Activated T-helper 1 cell treated with anti-CD3 and anti-CD28 coated beads, Interleukin-12 subunit alpha, Interleukin-12 subunit beta, Interleukin-2, Interleukin-4 antibody, amounts not matched to agents 30 ng/mL and 10 ng/mL and 1 ng/mL, durations not matched to agents 14 hours and 24 hours and 36 hours (primary cell): ENCODE measurements at regions not wholly inside any gene's neighbourhood (a gene's known extent, or its start where the extent isn't known, plus 50 kb on each side); places are given as distances from the start of the nearest gene placed in this dataset.
"Not testable (repeated sequence)": the region's sequence is repeated elsewhere in the genome, so short reads cannot be mapped to it uniquely, and the experiment has no call there.

Source experiments
- DNase-seq: peaks from one replicate; pipeline ENCODE4 v3.0.0; 2021; ENCODE audit warnings: low spot score
- H3K27ac Mint-ChIP-seq: one replicate; pipeline ENCODE4 v1.8.0; 2021; ENCODE audit warnings: mild to moderate bottlenecking, mixed read lengths
- H3K27me3 Mint-ChIP-seq: one replicate; pipeline ENCODE4 v1.8.0; 2022; ENCODE audit warnings: mild to moderate bottlenecking, moderate library complexity, mixed read lengths; ENCODE audit not compliant: insufficient read depth
- H3K36me3 Mint-ChIP-seq: one replicate; pipeline ENCODE4 v1.8.0; 2021; ENCODE audit warnings: low read depth, mixed read lengths
- H3K4me1 Mint-ChIP-seq: one replicate; pipeline ENCODE4 v1.8.0; 2021; ENCODE audit warnings: low read depth, mixed read lengths
- H3K4me3 Mint-ChIP-seq: one replicate; pipeline ENCODE4 v1.8.0; 2021; ENCODE audit warnings: mild to moderate bottlenecking, moderate library complexity, mixed read lengths
- H3K9me3 Mint-ChIP-seq: one replicate; pipeline ENCODE4 v1.8.0; 2021; ENCODE audit warnings: mixed read lengths
- intact Hi-C: fragments of 100-400 bp; cut with micrococcal nuclease; formaldehyde crosslinking; loops from one replicate; pipeline ENCODE4 v1.15.1; 2024

- DNase-seq, H3K36me3 Mint-ChIP-seq, H3K27me3 Mint-ChIP-seq, H3K4me1 Mint-ChIP-seq, H3K9me3 Mint-ChIP-seq, H3K27ac Mint-ChIP-seq, H3K4me3 Mint-ChIP-seq: not testable (repeated sequence)
- intact Hi-C loops = loop anchor here (2.0 to 10.0 kb wide), 2 partner anchors 70 to 136 kb away; no protein-coding TSS in a partner anchor
Measured at GRCh38 chr6:167219079-167219478, 61.3 kb upstream of the GPR31 start.

- DNase-seq = no peak
- Mint-ChIP-seq H3K36me3 (no peaks in the 10 kb centered on the region), H3K4me1 (no peaks in the 10 kb centered on the region), H3K9me3 (no peaks in the 10 kb centered on the region), H3K27me3 (peaks cover 8% of the 10 kb centered on the region), H3K27ac (no peak overlapping the region), H3K4me3 (no peak overlapping the region)
- intact Hi-C loops = loop anchor here (2.0 to 10.0 kb wide), 2 partner anchors 69 to 135 kb away; no protein-coding TSS in a partner anchor
Measured at GRCh38 chr6:167219967-167220512, 62.3 kb upstream of the GPR31 start.

- Mint-ChIP-seq H3K4me1 (no peaks in the 10 kb centered on the region), H3K9me3 (no peaks in the 10 kb centered on the region), H3K4me3 (no peak overlapping the region), H3K27ac (no peak overlapping the region), H3K27me3 (peaks cover 8% of the 10 kb centered on the region), H3K36me3 (no peaks in the 10 kb centered on the region)
- intact Hi-C loops = no loop called here
- DNase-seq = no peak
Measured at GRCh38 chr6:167221400-167222201, 63.8 kb upstream of the GPR31 start.

- H3K36me3 Mint-ChIP-seq, intact Hi-C loops: not testable (repeated sequence)
Measured at GRCh38 chr6:167225566-167226382, 65.3 kb upstream of the UNC93A start.

DNA sequence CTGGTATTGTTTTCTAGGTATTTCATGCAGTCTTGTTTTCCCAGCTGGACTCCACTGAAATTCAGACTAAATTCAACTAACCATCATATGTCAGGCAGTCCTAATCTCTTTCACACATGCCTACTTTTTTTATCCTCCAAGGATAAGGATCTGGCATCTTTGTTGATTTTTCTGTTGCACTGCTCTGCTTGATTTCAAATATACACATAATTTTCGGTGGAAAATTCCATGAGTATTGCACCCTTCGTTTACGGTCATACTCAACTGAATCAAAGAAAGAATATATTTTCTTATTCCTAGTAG, 64.8 kb upstream of the UNC93A start:
- Mint-ChIP-seq H3K27me3 (peaks cover 27% of the 10 kb centered on the region), H3K9me3 (no peaks in the 10 kb centered on the region), H3K36me3 (no peaks in the 10 kb centered on the region), H3K27ac (no peak overlapping the region), H3K4me3 (no peak overlapping the region), H3K4me1 (no peaks in the 10 kb centered on the region)
- no peak for DNase-seq
- intact Hi-C loops = no loop called here

More at GRCh38 chr6:167225566-167226382, 65.3 kb upstream of the UNC93A start:
- H3K27ac Mint-ChIP-seq, H3K4me1 Mint-ChIP-seq, DNase-seq, H3K9me3 Mint-ChIP-seq, H3K4me3 Mint-ChIP-seq: not testable (repeated sequence)
- H3K27me3 Mint-ChIP-seq = peaks cover 27% of the 10 kb centered on the region

GRCh38 chr6:167226791-167227190, 64.3 kb upstream of the UNC93A start:
- H3K27ac Mint-ChIP-seq = no peak overlapping the region
- H3K4me3 Mint-ChIP-seq = no peak overlapping the region
- H3K36me3 Mint-ChIP-seq = no peaks in the 10 kb centered on the region
- no peak for DNase-seq
- peaks cover 27% of the 10 kb centered on the region for H3K27me3 Mint-ChIP-seq
- no peaks in the 10 kb centered on the region for H3K9me3 Mint-ChIP-seq
- intact Hi-C loops = no loop called here
- no peaks in the 10 kb centered on the region for H3K4me1 Mint-ChIP-seq

DNA sequence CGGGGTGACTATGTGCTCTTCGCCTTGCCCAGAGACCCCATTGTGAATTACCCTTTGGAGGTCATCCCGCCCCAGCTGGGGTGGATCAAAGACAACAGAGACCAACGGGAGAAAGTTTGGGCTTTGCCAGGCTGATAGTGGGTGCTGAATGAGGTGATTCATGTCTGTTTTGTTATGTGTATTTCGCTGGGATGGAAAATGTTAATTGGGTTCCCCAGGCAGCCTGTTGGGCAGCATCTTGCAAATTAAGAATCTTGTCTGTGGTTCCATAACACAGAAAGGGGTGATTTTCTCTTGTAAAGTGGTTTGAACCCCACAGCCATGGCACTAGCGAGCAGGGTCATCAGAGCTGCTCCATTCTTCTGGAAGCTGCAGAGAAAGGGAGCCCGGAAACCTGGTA, 63.1 kb upstream of the UNC93A start:
- no peaks in the 10 kb centered on the region for H3K36me3 Mint-ChIP-seq
- intact Hi-C loops = no loop called here
- H3K4me1 Mint-ChIP-seq = no peaks in the 10 kb centered on the region
- no peak for DNase-seq
- H3K27me3 Mint-ChIP-seq = peaks cover 26% of the 10 kb centered on the region
- H3K4me3 Mint-ChIP-seq = no peak overlapping the region
- H3K27ac Mint-ChIP-seq = no peak overlapping the region
- no peaks in the 10 kb centered on the region for H3K9me3 Mint-ChIP-seq

- Mint-ChIP-seq H3K4me3 (no peak overlapping the region), H3K9me3 (no peaks in the 10 kb centered on the region), H3K36me3 (no peaks in the 10 kb centered on the region), H3K27ac (no peak overlapping the region), H3K4me1 (no peaks in the 10 kb centered on the region), H3K27me3 (peaks cover 27% of the 10 kb centered on the region)
- no peak for DNase-seq
- intact Hi-C loops = no loop called here
Measured at GRCh38 chr6:167229586-167229985, 61.5 kb upstream of the UNC93A start.

DNA sequence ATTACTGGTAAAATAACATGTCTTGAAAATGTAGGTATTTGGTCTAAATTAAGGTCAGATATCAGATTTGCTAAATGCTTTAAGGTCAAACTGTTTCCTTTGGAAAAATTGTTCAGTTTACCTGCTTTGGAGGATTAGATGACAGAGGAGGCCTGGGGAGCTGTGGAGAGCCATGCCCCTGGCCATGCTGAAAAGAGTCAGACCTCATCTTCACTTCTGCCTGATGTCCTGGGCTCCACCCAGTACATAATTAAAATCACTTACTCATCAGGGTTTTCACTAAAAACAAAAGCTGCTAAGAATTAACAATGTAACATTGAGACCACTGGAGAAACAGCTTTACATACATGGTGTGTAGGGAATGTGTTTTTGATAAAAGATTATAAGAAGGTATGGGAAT, 60.8 kb upstream of the UNC93A start:
- H3K36me3 Mint-ChIP-seq = no peaks in the 10 kb centered on the region
- H3K4me1 Mint-ChIP-seq = no peaks in the 10 kb centered on the region
- no peak for DNase-seq
- intact Hi-C loops = no loop called here
- H3K9me3 Mint-ChIP-seq = no peaks in the 10 kb centered on the region
- no peak overlapping the region for H3K4me3 Mint-ChIP-seq
- no peak overlapping the region for H3K27ac Mint-ChIP-seq
- H3K27me3 Mint-ChIP-seq = peaks cover 27% of the 10 kb centered on the region

- H3K27ac Mint-ChIP-seq = no peak overlapping the region
- H3K9me3 Mint-ChIP-seq = no peaks in the 10 kb centered on the region
- no peaks in the 10 kb centered on the region for H3K4me1 Mint-ChIP-seq
- H3K36me3 Mint-ChIP-seq = no peaks in the 10 kb centered on the region
- H3K4me3 Mint-ChIP-seq = no peak overlapping the region
- intact Hi-C loops = no loop called here
- peaks cover 22% of the 10 kb centered on the region for H3K27me3 Mint-ChIP-seq
- DNase-seq = no peak
Measured at GRCh38 chr6:167232356-167232755, 58.8 kb upstream of the UNC93A start.

DNA sequence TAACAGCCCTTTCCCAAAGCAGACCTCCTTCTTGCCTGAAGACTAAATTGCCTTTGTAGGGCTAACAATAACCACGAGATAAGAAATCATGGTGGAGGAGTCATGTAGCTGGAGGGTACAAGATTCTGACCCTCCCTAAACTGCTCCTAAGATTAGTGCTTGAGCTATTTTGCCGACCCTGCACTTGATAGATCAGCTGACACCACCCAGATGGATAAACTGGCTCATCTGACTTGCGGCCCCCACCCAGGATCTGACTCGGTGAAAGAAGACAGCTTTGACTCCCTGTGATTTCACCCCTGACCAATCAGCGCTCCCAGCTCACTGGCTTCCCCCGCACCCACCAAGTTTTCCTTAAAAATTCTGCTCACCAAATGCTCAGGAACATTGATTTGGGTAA, 57.6 kb upstream of the UNC93A start:
- H3K36me3 Mint-ChIP-seq = no peaks in the 10 kb centered on the region
- H3K4me3 Mint-ChIP-seq = no peak overlapping the region
- no peak overlapping the region for H3K27ac Mint-ChIP-seq
- no peak for DNase-seq
- H3K9me3 Mint-ChIP-seq = no peaks in the 10 kb centered on the region
- peaks cover 17% of the 10 kb centered on the region for H3K27me3 Mint-ChIP-seq
- intact Hi-C loops = no loop called here
- no peaks in the 10 kb centered on the region for H3K4me1 Mint-ChIP-seq

DNA sequence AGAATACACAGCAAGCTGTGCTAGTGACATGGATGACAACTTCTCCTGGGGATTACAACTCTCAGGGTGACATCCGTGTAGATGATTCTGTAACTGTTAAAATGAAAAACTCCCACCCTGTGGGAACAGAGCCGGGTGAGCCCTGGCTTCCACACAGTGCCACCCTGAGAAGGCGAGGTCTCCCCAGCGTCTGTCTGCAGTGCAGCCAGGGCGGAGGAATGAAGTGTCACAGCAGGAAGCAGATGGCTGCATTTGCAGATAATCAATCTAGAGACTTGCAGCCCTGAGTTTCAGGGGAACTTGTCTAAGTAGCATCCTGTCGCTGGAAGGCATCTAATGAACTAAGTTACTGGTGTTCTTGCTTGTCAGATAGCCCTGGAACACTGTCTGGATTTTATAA, 56.5 kb upstream of the UNC93A start:
- intact Hi-C loops, H3K27ac Mint-ChIP-seq, DNase-seq, H3K9me3 Mint-ChIP-seq, H3K36me3 Mint-ChIP-seq, H3K4me1 Mint-ChIP-seq, H3K4me3 Mint-ChIP-seq: not testable (repeated sequence)
- H3K27me3 Mint-ChIP-seq = peaks cover 13% of the 10 kb centered on the region

GRCh38 chr6:167235005-167235404, 56.1 kb upstream of the UNC93A start:
- Mint-ChIP-seq H3K4me1 (no peaks in the 10 kb centered on the region), H3K9me3 (no peaks in the 10 kb centered on the region), H3K27ac (no peak overlapping the region), H3K27me3 (peaks cover 10% of the 10 kb centered on the region), H3K36me3 (no peaks in the 10 kb centered on the region), H3K4me3 (no peak overlapping the region)
- intact Hi-C loops = no loop called here
- no peak for DNase-seq
